ENCODE measurements at regions not wholly inside any gene's neighbourhood (a gene's known extent, or its start where the extent isn't known, plus 50 kb on each side); places are given as distances from the start of the nearest gene placed in this dataset.

DNA sequence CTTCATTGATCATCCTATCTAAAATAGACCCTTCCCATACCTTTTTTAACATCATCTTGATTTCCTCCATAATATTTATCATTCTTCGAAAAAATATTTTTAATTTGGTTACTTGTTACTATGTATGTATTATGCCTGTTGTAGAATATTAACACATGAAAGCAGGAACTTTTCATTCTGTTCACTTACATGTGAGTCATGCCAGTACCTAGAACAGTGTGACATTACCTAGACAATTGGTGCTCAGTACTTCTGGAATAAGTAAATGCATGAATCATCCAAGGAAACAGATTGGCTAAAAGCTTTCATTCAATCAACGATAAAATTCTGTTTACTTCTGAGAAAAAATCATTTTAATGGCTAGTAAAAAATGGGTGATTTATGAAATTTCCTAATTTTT, 76.4 kb downstream of the CXXC4 start:
- DNase-seq: no peak

DNA sequence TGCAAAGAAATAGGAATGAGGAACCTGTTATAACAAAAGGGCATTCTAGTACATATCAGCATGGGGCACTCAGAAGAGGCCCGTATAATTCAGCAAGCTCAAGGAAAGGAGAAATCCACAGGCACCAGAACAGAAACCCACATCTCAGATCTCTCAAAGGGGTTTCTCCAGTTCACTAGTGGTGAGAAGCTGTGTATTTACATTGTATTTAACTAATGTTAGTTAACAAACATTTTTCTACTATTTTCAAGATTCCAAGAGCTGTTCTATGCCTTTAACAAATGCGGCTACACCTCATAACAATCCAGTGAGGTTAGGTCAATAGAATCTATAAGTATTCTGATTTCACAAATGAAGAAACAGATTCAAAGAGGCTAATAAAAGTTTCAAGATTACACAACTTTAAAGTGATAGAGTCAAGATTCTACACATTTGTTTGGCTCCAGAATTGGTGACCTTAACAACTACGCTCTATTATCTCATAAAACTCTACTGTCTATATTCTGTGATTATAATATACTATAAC, 77.3 kb downstream of the CXXC4 start:
- DNase-seq: no peak

DNA sequence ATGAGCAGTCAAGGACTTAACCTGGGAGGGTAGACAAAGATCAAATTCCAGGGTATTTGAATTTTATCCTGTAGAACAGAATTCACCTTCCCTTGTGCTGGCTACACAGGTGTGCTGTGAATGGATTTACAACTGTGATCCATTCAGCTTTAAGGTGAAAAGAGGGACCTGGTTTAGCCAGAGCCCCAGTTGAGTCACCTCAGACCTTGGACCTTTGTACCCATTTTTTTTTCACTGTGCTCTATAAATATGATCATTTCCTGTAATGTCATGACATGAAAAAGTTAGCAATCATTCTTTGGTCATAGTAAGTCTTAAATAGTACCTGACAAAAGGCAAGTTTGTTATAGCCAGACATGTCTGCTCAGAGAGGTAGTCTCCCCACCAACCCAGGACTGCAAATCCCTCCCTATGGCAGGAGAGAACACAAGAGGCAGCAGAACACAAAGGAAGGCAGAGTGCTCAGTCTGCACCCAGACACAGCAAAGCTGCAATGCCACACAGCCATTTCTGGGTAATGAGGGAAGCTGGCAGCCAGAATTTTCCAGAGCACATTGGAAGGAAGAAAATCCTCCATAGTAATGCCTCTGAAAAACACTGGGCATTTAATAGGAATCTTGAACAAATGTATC, 77.9 kb downstream of the CXXC4 start:
- no peak for DNase-seq

DNA sequence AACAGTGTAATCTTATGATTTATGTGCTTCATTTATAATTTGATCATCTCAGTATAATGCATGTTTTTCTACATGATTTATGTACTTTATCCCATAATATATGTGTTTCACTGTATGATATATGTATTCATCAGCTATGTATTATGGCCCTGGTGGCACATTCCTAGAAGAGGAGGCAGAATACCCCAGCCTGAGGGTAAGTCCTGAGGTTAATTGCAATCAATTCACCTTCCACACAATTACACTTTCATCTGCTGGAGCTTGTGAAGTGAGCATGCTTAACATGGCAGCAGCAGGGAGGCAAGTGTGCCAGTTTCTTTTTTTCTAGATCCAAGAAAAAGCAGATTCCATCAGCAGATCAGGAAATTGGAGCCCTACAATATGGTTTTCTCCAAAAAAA, 81.2 kb downstream of the CXXC4 start:
- DNase-seq: no peak

DNA sequence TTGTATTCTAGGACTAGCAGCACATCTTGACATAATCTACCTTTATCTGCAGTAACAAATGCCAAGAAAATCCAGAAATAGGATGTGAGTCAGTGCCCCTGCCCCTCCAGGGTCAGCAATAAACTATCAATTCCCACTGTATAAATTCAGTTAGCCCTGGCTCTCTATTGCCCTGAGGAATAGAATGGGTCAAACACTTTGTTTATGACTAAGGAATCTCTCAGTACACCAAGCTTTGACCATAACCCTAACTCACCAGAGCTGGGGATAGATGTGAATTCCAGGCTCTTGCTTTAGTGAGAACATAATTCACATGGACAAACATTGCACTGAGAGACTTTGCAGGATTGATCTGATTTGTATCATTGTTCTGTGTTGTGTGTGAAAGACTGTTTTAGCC, 82.3 kb downstream of the CXXC4 start:
- DNase-seq: no peak

DNA sequence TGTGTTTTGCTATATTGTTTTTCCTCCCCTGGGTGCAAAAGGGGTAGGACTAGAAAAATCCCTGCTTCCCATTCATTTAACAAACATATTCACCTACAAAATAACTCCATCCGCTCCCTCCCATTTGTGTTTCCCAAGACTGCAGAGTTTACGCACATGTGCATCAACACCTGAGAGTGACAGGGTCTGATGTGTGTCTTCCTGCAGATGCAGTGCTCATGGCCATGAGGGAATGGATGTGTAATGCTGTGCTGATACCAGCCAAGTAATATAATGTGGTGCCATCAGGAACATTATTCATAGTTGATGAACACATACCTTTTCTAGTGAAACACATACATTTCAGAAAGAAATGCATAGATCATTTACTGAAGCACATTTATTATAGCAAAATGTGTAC, 83.2 kb downstream of the CXXC4 start:
- DNase-seq: no peak

DNA sequence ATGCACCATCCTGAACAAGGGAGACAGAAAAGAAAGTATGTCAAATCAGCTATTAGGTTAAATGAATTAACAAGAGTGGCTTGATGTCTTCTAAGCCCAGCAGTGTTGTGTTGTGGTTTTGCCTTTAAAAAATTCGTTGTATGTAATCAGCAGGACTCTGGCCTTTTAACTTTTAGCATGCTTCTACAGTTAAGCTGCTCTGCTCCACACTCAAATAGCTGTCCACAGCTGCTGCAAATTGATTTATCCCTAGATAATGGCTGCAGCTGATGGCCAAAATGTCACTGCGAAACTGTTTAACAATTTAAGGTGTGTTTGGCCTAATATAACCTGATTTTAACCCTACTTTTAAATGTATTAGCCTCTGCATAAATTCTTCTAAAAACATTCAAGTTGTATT, 85.8 kb downstream of the CXXC4 start:
- DNase-seq: no peak

DNA sequence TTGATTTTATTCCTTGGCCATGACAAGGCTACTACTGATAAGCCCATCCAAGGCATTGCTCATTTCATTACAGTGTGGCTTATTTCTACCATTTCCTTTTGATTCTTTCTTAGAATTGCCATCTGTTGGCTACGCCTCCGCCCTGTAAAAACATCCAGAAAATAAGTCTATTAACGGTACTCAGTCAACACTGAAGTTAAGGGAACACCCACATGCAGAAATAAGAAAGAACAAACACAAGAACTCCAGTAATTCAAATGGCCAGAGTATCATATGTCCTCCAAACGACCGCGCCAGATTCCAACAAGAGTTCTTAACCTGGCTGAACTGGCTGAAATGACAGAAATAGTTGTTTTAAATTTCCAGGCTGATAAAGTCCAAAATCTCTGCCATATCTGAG, 90.3 kb downstream of the CXXC4 start:
- DNase-seq: no peak

DNA sequence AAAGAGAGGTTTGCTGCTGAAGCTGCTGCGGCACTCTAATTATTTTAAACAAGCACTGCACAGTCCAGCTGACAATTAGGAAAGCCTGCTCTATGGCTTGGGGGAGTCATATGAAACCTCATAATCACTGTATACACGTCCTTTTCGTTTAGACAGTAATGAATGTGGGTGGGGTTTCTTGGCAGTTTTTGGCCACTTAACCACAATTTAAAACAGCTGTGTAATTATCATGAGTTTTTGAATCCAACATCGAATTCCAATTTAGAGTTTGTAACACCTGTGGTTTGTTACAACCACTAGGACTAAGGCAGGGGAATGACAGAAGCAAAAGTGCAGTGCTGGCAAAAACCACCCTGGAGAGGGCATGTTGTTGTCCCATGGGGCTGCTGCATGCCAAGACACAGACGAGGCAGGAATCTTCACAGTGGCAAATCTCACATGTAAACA, 99.5 kb downstream of the CXXC4 start:
- DNase-seq: peak in 9 of 58 donors; percentile 0 to 7 (median 3)

DNA sequence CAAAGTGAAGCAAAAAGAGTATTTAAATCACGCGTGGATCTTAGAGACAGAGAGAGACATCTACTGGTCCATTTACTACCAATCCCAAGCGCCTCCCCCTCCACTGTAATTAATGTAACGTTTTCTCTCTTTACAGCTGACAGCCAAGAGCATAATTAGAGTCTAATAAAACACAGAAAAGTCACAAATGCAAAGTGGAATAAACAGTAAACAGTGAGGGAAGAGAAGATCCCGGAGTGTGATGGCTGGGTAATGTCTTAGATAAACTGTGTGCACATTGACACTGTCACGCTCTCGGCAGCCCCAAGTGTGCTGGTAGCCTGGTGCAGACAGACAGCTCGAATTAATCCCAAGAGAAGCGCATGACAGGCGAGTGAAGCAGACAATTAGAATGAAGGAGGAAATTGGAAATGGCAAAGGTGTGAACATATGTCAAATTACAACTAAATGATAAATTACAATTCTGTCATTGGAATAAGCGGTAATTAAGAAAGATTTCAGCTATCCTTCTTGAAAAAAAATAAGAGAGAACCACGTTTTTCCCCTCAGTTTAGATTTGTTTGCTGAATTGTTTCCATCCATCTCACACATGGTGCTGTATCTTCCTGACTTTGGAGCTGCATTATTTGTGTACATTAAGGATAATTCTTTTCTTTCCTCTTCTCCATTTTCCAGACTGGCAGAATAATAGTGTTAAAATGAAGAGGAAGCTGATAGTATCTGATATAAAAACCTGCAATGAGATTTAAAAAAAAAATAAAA, 100.1 kb downstream of the CXXC4 start:
- DNase-seq: peak in 42 of 58 donors; percentile 1 to 78 (median 23)

DNA sequence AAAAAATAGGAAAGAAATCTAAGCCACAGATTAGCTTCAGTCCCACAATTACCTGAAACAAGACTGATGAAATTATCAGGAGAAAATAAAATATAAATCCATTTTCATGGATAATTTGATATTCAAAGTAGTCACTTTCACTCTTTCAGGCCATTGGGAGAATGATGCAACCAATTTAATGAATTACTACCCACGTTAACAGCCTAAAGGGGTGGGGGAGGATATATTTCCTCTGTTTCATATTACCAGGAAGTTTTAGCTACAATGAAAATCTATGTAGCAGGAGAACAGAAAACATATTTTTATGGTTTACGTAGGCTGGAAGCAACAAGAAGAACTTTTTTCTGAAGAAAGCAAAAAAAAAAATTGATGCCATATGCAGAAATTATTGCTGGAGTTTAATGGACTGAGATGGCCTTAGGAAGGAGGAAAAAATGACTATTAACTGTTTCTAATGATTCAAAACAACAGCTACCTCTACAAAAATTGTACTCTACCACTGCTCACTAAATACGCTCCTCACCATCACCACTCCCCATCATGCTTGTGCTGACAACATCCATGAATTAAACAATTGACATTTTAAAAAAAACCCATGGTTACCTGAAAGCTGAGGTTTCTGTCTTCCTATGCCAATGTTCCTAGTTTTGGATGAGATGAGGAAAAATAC, 100.9 kb downstream of the CXXC4 start:
- DNase-seq: no peak

DNA sequence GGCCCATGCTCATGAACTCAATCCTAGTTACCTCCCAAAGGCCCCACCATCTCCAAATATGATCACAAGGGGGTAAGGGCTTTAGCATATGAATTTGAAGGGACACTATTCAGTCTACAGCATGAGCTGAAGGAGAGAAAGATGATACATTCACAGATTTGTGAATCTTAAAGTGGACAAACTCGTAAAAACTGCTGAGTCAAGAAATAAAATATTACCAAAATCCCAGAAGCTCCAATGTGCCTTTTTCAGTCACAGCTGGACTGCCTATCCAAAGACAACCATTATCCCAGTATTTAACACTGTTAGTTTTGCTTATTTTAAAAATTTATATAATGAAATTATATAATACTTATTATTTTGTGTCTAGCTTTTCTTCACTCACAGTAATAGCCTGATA, 109.0 kb downstream of the CXXC4 start:
- no peak for DNase-seq

DNA sequence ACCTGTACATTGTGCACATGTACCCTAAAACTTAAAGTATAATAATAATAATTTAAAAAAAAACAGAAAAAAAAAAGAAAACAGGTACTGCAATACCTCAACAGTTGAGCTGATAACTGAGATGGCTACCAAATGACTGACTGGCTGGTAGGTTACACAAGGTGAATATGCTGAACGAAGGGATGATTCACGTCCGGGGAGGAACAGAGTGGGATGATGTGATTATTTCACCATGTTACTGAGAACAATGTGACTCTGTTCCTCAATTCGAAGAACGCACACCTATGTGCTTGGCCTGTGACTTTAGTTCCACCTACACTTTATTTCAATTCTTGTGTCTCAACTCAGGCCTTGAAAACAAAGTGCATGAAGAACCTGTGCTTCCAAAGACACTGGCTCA, 111.7 kb downstream of the CXXC4 start:
- no peak for DNase-seq

DNA sequence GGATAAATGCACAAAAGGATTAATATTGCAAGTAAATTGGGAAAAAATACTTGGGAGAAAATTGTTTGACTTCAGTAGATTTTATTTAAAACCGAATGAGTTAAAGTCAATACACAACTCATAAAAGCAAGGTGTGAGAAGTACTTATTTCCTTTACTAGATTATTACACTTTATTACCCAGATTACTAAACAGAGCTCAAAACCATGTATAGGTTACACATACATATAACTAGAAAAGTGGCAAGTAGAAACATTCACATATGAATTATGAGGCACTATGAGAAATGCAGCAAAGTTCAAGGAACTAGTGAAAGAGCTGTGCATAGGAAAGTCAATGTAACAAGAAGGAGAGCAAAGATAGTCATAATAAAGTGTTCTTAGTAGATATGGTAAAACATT, 113.0 kb downstream of the CXXC4 start:
- DNase-seq: no peak

DNA sequence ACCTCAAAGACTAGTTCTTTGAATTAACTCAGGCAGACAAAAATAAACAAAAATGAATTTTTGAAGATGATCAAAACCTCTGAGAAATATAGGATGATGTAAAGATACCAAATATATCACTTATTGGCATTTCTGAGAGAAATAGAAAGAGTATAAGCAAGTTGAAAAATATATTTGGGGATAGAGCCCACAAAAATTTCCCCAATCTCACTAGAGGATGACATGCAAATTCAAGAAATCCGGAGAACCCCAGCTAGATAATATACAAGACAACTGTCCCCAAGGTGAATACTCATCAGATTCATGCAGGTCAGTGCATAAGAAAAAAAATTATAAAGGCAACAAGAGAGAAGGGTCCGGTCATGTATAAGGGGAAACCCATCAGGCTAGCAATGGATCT, 129.1 kb downstream of the CXXC4 start:
- no peak for DNase-seq

DNA sequence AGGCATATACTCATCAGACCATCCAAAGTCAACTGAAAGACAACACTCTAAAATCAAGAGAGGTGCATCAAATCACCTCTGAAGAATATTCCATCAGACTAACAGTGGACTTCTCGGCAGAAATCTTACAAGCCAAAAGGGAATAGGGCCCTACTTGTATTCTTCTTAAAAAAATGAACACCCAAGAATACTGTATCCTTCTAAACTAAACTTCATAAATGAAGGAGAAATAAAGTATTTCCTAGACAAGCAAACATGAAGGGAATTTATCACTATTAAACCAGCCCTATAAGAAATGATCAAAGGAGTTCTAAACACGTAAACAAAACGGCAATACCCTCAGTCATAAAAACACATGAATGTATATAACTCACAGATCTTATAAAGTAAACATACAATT, 141.2 kb downstream of the CXXC4 start:
- no peak for DNase-seq

DNA sequence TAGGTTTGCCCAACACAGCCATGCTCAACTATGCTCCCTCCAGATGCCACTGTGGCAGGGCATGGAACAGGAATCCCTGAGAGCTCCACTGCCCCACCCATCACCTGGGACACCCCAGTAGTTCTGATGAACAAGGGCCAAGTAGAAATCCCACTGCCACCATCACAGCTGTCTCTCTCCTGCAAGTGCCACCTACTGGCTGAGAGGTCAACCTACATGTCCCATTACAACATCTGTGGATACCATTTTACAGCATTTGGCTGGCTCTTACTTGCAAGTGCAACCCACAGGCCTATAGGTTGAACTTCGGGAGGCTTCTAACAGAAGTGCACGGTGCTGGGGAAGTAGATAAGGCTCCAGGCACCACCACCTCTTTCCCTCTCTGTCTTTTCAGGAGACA, 142.5 kb downstream of the CXXC4 start:
- no peak for DNase-seq

DNA sequence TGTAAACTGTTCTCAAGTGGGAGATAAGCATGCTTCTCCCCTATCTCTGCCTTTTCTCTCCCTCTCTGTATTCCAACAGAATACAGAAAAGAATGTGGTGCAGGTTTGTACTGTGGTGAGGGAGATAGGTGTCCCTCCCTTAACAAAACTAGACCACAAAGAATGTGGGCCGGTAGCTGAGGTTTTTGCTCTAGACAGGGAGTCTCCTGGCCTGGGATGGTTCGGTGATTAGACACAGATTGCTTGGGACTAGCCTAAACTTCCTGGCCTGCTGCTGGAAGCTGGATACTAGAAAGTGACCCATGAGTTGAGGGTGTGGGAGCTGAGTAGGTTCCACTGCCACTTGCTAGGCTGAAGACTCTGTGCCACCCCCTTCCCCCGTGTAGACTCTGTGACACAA, 143.0 kb downstream of the CXXC4 start:
- DNase-seq: no peak

DNA sequence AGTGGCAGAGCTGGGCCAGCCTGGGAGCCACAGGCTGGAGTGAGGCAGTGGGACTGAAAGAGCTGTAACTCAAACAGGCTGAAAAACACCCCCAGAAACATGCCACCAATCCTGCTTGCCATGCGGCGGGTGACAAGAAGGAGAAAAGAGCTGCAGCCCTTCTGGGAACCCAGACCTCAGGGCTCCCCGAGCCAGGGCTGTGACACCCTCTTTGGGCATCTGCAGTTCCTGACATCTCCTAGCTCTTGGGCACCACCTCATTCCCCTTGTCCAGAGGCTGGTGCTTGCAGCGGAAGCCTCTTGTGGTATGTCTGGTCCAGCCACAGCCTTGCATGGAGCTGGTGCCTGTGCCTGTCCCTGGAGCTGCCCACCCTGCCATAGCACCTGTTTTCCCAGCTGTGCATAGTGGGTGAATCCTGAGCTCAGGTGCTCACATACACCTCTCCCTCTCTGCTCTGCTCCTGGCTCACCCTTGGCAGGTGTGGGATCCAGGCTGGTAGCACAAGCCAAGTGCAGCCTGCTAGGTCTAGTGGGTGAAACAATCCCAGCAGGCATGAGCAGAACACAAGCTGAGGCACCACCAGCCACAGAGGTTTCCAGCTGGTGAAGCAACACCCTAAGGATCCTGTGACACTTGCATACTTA, 149.0 kb downstream of the CXXC4 start:
- no peak for DNase-seq

DNA sequence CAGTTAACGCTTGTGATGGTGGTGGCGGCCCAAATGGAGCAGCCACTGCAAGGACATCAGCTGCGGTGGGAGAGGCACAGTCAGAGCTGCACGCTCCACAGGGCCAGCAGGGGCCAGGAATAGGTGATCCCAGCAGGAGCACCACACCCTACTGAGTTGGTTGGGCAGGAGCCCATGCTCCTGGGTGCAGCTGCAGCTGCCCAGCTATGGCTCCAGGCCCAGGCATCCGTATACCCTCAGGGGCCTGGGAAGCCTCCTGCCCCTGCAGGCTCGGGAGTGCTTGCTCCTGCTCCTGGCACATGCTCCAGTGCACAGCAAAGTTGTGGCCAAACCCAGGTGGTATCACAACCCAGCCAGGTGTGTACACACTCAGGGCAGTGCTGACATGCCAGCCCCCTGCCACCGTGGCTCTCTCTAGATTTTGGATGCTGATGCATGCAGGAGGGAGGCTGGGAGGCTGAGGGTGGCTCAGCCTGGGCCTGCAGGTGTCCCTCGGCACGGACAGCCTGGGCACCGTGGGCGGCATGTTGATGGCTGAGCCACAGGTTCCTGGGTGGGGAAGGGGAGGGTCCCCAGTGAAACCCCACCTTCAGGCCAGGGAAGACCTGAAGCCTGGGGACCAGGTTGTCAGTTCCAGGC, 150.2 kb downstream of the CXXC4 start:
- DNase-seq: peak in 1 of 58 donors; percentile 0

DNA sequence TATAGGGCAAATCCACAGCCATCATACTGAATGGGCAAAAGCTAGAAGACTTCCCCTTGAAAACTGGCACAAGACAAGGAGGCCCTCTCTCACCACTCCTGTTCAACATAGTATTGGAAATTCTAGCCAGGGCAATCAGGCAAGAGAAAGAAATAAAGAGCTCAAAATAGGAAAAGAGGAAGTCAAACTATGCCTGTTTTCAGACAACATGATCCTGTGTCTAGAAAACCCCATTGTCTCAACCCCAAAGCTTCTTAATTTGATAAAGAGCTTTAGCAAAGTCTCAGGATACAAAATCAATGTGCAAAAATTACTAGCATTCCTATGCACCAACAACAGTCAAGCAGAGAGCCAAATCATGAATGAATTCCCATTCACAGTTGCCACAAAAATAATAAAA, 160.3 kb downstream of the CXXC4 start:
- DNase-seq: no peak
